Hepatocyte (in vitro differentiated cells): ENCODE measurements at regions not wholly inside any gene's neighbourhood (a gene's known extent, or its start where the extent isn't known, plus 50 kb on each side); places are given as distances from the start of the nearest gene placed in this dataset.

Experiments
- EZH2 ChIP-seq: fragments of 200-600 bp; sonication (generic); IDR thresholded peaks from 2 replicates; pipeline ENCODE4 v1.6.1; 2016; ENCODE audit warnings: antibody characterized with exemption, mild to moderate bottlenecking, borderline replicate concordance
- EZH2phosphoT487 ChIP-seq: fragments of 200-600 bp; sonication (generic); IDR thresholded peaks from one replicate; pipeline ENCODE4 v1.6.1; 2018; ENCODE audit warnings: antibody characterized with exemption, mild to moderate bottlenecking, low read depth, moderate library complexity; ENCODE audit not compliant: unreplicated experiment, severe bottlenecking
- TF ChIP-seq, protein P1 (sequence below): fragments of 200-600 bp; sonication (generic); IDR thresholded peaks from 2 replicates; pipeline ENCODE4 v1.5.1; 2016; ENCODE audit warnings: antibody characterized with exemption, mild to moderate bottlenecking; ENCODE audit not compliant: poor library complexity

DNA sequence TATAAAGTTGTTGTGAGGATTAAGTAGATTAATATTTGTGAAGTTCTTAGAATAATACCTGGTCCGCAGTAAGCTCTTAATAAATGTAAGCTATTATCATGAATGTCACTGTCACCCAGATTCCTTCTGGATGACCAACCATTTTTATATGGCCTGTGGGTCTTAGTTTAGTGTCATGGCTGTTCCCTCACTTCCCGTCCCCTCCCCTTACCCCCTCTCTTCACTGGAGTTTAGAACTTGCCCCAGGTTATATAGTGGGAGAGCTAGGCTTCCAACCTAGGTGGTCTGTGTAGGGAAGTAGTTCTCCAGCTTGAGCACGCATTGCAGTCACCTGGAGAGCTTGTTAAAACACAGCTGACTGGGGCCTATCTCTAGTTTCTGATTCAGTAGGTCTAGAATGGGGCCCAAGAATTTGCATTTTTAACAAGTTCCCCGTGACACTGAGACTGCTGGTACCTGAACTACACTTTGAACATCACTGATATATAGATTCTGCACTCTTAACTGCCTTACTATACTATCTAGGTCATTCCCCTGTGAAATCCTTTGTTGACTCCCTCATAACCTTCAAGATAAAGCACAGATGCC lies 66.9 kb upstream of the PLAC1 start:
- TF ChIP-seq, protein P1, sequence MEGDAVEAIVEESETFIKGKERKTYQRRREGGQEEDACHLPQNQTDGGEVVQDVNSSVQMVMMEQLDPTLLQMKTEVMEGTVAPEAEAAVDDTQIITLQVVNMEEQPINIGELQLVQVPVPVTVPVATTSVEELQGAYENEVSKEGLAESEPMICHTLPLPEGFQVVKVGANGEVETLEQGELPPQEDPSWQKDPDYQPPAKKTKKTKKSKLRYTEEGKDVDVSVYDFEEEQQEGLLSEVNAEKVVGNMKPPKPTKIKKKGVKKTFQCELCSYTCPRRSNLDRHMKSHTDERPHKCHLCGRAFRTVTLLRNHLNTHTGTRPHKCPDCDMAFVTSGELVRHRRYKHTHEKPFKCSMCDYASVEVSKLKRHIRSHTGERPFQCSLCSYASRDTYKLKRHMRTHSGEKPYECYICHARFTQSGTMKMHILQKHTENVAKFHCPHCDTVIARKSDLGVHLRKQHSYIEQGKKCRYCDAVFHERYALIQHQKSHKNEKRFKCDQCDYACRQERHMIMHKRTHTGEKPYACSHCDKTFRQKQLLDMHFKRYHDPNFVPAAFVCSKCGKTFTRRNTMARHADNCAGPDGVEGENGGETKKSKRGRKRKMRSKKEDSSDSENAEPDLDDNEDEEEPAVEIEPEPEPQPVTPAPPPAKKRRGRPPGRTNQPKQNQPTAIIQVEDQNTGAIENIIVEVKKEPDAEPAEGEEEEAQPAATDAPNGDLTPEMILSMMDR, result no peak
- TF ChIP-seq EZH2 (no peak), EZH2phosphoT487 (no peak)
